ENCODE measurements at regions not wholly inside any gene's neighbourhood (a gene's known extent, or its start where the extent isn't known, plus 50 kb on each side); places are given as distances from the start of the nearest gene placed in this dataset.

- TF ChIP-seq POLR2A (IDR thresholded peaks at IDR 0.05) (no peak), CTCF (IDR thresholded peaks at IDR 0.05) (no peak)
These were observed 812.2 kb downstream of the JRKL start for GRCh38 chr11:97201743-97202612.
